ENCODE measurements at regions not wholly inside any gene's neighbourhood (a gene's known extent, or its start where the extent isn't known, plus 50 kb on each side); places are given as distances from the start of the nearest gene placed in this dataset.
A peak's percentile ranks its signal among the peaks of the same experiment; 100 is the strongest.

GRCh38 chr4:24690436-24690835 is 104.9 kb upstream of the SOD3 start:
- no peaks in the 10 kb centered on the region for H3K9me3 ChIP-seq (ENCODE audit: low read length)
- no peaks in the 10 kb centered on the region for H4K20me1 ChIP-seq (ENCODE audit: low read length)
- POLR2A ChIA-PET (ENCODE audit: unreplicated experiment): no interaction called here
- H3K4me2 ChIP-seq (ENCODE audit: low read length): no peak overlapping the region
- BruUV-seq (replicated peaks): no TSS peak
- CTCF ChIA-PET: no interaction called here
- no peaks in the 10 kb centered on the region for H3K36me3 ChIP-seq (ENCODE audit: low read depth, low read length)
- H2AFZ ChIP-seq (ENCODE audit: low read length): no peak overlapping the region
- intact Hi-C loops (cut with micrococcal nuclease): no loop called here
- peak; percentile 27 for DNase-seq
- H3K9ac ChIP-seq (ENCODE audit: low read length): no peak overlapping the region
- no peak overlapping the region for H3K4me3 ChIP-seq (ENCODE audit: low read length)
- TF ChIP-seq CTCF (conservative IDR thresholded peaks at IDR 0.05; ENCODE audit: low read depth, low read length) (no peak), EZH2phosphoT487 (IDR thresholded peaks at IDR 0.05; ENCODE audit: borderline replicate concordance, low read length) (no peak), EZH2 (IDR thresholded peaks at IDR 0.05; ENCODE audit: low read length, unreplicated experiment) (no peak)
- no peaks in the 10 kb centered on the region for H3K9me2 ChIP-seq (replicated peaks; ENCODE audit: low read length)
- H3K79me2 ChIP-seq (ENCODE audit: low read length): no peaks in the 10 kb centered on the region
- peaks cover 6% of the 10 kb centered on the region; the same call in 1 of the 2 replicates for H3K4me1 ChIP-seq (ENCODE audit: insufficient read depth, low read length)
- no peak overlapping the region for H3K27ac ChIP-seq (ENCODE audit: low read length)
- H3K27me3 ChIP-seq (ENCODE audit: low read length): no peaks in the 10 kb centered on the region
- H3F3A ChIP-seq (ENCODE audit: low read length, unreplicated experiment): no peaks in the 10 kb centered on the region
- ATAC-seq: peak; percentile 15; the same call in 1 of the 2 replicates

- Histone ChIP-seq H3K27ac (ENCODE audit: low read length) (no peak overlapping the region), H3K79me2 (ENCODE audit: low read length) (no peaks in the 10 kb centered on the region), H3K9ac (ENCODE audit: low read length) (no peak overlapping the region), H3K4me2 (ENCODE audit: low read length) (no peak overlapping the region), H4K20me1 (ENCODE audit: low read length) (no peaks in the 10 kb centered on the region), H3K9me3 (ENCODE audit: low read length) (no peaks in the 10 kb centered on the region), H3K4me1 (ENCODE audit: insufficient read depth, low read length) (no peaks in the 10 kb centered on the region), H3K4me3 (ENCODE audit: low read length) (no peak overlapping the region), H2AFZ (ENCODE audit: low read length) (no peak overlapping the region), H3K9me2 (replicated peaks; ENCODE audit: low read length) (no peaks in the 10 kb centered on the region), H3F3A (ENCODE audit: low read length, unreplicated experiment) (no peaks in the 10 kb centered on the region), H3K36me3 (ENCODE audit: low read depth, low read length) (no peaks in the 10 kb centered on the region), H3K27me3 (ENCODE audit: low read length) (no peaks in the 10 kb centered on the region)
- no TSS peak for BruUV-seq (replicated peaks)
- no peak for ATAC-seq
- intact Hi-C loops (cut with micrococcal nuclease): no loop called here
- POLR2A ChIA-PET (ENCODE audit: unreplicated experiment): no interaction called here
- DNase-seq: no peak
- TF ChIP-seq EZH2phosphoT487 (IDR thresholded peaks at IDR 0.05; ENCODE audit: borderline replicate concordance, low read length) (no peak), EZH2 (IDR thresholded peaks at IDR 0.05; ENCODE audit: low read length, unreplicated experiment) (no peak), CTCF (conservative IDR thresholded peaks at IDR 0.05; ENCODE audit: low read depth, low read length) (no peak)
- CTCF ChIA-PET: no interaction called here
Observed at GRCh38 chr4:24693636-24694035, 101.7 kb upstream of the SOD3 start.

GRCh38 chr4:24700118-24700517 is 95.3 kb upstream of the SOD3 start:
- TF ChIP-seq EZH2 (IDR thresholded peaks at IDR 0.05; ENCODE audit: low read length, unreplicated experiment): no peak
- TF ChIP-seq CTCF (conservative IDR thresholded peaks at IDR 0.05; ENCODE audit: low read depth, low read length): no peak
- TF ChIP-seq EZH2phosphoT487 (IDR thresholded peaks at IDR 0.05; ENCODE audit: borderline replicate concordance, low read length): no peak
- Histone ChIP-seq H3K27me3 (ENCODE audit: low read length) (no peaks in the 10 kb centered on the region), H3K4me2 (ENCODE audit: low read length) (no peak overlapping the region), H3K79me2 (ENCODE audit: low read length) (no peaks in the 10 kb centered on the region), H3K4me3 (ENCODE audit: low read length) (no peak overlapping the region), H3K27ac (ENCODE audit: low read length) (no peak overlapping the region), H3K9ac (ENCODE audit: low read length) (no peak overlapping the region), H2AFZ (ENCODE audit: low read length) (no peak overlapping the region), H3F3A (ENCODE audit: low read length, unreplicated experiment) (no peaks in the 10 kb centered on the region), H3K9me3 (ENCODE audit: low read length) (no peaks in the 10 kb centered on the region), H3K36me3 (ENCODE audit: low read depth, low read length) (no peaks in the 10 kb centered on the region), H3K4me1 (ENCODE audit: insufficient read depth, low read length) (no peaks in the 10 kb centered on the region), H4K20me1 (ENCODE audit: low read length) (no peaks in the 10 kb centered on the region), H3K9me2 (replicated peaks; ENCODE audit: low read length) (no peaks in the 10 kb centered on the region)
- no peak for ATAC-seq
- intact Hi-C loops (cut with micrococcal nuclease): no loop called here
- BruUV-seq (replicated peaks): no TSS peak
- POLR2A ChIA-PET (ENCODE audit: unreplicated experiment): no interaction called here
- DNase-seq: no peak
- CTCF ChIA-PET: no interaction called here

All from PC-3 (cell line).